Bronchial epithelial cell (primary cell): ENCODE measurements at regions not wholly inside any gene's neighbourhood (a gene's known extent, or its start where the extent isn't known, plus 50 kb on each side); places are given as distances from the start of the nearest gene placed in this dataset.
A peak's percentile ranks its signal among the peaks of the same experiment; 100 is the strongest.

ENCODE experiments used
- DNase-seq: peaks from one replicate; pipeline ENCODE4 v3.0.0-alpha.2; 2010; ENCODE audit warnings: low read depth
- FAIRE-seq: peaks from 2 replicates; lab custom pipeline; 2011; peaks lifted over from hg19 to GRCh38; lab: Jason Lieb, UNC
- H3K27me3 ChIP-seq: 2 replicates; pipeline ENCODE4 v1.5.1; 2011; ENCODE audit warnings: low read length; ENCODE audit not compliant: control insufficient read depth, insufficient read depth
- H3K36me3 ChIP-seq: 2 replicates; pipeline ENCODE4 v1.5.1; 2011; ENCODE audit warnings: low read length; ENCODE audit not compliant: control insufficient read depth, insufficient read depth
- H3K4me3 ChIP-seq: 2 replicates; pipeline ENCODE4 v1.5.1; 2011; ENCODE audit warnings: mild to moderate bottlenecking, low read depth, low read length, control low read depth
- TF ChIP-seq, protein P1 (sequence below): IDR thresholded peaks from 2 replicates; pipeline ENCODE4 v1.5.1; 2011; ENCODE audit warnings: mild to moderate bottlenecking, moderate library complexity, low read length, control low read depth, inconsistent platforms; ENCODE audit not compliant: insufficient read depth, severe bottlenecking

DNA sequence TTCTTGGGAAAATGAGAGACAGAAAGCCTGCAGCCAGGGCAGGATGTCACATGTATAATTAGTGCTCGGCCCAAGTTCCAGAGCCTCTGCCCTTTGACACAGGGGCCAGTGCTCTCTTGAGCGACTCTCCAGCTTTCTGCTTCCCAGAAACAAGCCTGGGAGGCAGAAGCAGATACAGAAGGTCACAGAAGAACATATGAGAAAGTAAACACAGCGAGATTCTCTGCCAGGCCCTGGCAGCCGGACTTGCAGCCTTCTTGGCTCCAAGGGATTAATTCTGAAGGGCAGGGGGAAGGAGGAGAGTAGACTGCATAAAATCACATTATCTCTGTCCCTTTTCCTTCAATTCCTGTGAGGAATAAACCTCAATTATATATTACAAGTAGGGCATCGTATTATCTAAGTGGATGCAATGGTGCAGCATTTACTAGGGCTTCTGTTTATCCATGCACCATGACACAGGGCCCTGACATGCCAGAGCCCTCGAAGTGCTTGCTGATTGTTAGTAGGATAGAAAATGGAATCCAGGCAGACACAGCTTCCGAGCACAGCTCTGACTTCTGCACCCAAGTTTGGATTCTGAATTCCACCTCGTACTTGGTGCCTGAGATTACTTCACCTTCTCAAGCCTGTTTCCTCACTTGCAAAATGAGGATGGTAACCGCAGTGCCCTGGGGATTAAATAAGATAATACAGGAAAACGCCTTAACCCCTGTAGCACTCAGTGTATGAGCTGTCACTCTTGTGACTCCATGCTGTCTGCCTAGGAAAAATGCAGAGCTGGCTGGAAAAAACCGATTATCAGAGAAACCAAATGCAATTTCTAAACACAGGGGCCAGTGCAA, 536.5 kb downstream of the TNS3 start:
- Histone ChIP-seq H3K27me3 (no peaks in the 10 kb centered on the region), H3K4me3 (no peak overlapping the region), H3K36me3 (no peaks in the 10 kb centered on the region)
- FAIRE-seq = no peak
- TF ChIP-seq, protein P1, sequence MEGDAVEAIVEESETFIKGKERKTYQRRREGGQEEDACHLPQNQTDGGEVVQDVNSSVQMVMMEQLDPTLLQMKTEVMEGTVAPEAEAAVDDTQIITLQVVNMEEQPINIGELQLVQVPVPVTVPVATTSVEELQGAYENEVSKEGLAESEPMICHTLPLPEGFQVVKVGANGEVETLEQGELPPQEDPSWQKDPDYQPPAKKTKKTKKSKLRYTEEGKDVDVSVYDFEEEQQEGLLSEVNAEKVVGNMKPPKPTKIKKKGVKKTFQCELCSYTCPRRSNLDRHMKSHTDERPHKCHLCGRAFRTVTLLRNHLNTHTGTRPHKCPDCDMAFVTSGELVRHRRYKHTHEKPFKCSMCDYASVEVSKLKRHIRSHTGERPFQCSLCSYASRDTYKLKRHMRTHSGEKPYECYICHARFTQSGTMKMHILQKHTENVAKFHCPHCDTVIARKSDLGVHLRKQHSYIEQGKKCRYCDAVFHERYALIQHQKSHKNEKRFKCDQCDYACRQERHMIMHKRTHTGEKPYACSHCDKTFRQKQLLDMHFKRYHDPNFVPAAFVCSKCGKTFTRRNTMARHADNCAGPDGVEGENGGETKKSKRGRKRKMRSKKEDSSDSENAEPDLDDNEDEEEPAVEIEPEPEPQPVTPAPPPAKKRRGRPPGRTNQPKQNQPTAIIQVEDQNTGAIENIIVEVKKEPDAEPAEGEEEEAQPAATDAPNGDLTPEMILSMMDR = no peak
- no peak for DNase-seq

DNA sequence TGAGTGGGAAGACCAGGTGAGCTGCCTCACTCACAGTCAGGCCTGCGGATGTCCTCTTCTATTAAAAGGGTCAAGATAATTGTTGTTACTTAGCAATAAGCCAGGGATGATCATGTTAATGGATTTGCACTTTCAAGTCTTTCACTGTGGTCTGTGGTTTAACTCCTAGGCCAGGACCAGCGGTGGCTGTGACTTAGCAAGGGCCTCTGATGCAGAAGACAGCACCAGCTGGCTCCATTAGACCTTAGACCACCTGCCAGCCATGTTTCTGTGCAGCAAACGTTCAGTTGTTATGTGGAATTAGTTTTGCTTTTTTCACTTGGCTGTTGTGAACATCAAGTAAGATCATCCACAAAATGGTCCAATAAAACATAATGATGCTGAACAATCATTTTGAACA, 537.3 kb downstream of the TNS3 start:
- DNase-seq (no peak), FAIRE-seq (no peak)
- H3K27me3 ChIP-seq = no peaks in the 10 kb centered on the region
- H3K4me3 ChIP-seq = no peak overlapping the region
- TF ChIP-seq, protein P1 = no peak
- no peaks in the 10 kb centered on the region for H3K36me3 ChIP-seq

DNA sequence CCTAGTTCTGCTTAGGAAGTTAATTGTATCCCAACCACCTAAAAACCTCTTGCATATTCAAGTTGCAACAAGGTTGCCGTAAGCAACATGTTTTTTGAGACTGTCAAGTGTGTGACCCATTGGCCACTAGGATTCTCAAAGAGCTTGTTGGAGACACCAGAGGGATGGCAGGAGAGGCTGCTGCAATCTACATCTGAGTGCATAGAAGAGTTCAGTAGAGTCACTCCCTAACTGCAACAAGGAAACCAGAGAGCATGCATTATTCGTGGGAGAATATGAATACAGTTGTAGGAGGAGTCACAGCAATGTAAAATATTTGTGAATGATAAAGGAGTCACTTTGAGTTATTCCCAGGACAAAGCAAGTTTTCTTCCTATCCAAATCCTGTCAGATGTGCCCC, 538.6 kb downstream of the TNS3 start:
- H3K36me3 ChIP-seq = no peaks in the 10 kb centered on the region
- TF ChIP-seq, protein P1 = no peak
- DNase-seq (no peak), FAIRE-seq (no peak)
- H3K4me3 ChIP-seq = no peak overlapping the region
- H3K27me3 ChIP-seq = no peaks in the 10 kb centered on the region

DNA sequence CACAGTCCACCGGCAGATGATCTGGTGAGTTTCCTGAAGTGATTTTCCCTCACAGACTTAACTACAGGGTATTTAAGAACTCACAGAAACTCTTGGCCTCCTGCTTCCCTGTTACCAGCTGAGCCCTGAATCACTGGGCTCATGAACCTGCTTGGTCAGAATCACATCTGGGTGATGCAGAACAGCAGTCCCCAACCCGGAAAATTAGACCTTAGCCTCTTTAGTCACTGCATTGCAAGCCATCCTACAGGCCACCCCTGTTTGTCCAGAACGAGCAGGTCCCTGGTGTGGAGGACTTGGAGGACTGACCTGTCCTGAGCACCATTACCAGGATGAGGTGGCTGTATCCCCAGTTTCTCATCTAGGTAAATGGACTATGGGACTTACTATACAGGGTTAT, 539.2 kb downstream of the TNS3 start:
- FAIRE-seq (no peak), DNase-seq (peak; percentile 2)
- no peaks in the 10 kb centered on the region for H3K36me3 ChIP-seq
- TF ChIP-seq, protein P1 = no peak
- H3K27me3 ChIP-seq = no peaks in the 10 kb centered on the region
- no peak overlapping the region for H3K4me3 ChIP-seq

DNA sequence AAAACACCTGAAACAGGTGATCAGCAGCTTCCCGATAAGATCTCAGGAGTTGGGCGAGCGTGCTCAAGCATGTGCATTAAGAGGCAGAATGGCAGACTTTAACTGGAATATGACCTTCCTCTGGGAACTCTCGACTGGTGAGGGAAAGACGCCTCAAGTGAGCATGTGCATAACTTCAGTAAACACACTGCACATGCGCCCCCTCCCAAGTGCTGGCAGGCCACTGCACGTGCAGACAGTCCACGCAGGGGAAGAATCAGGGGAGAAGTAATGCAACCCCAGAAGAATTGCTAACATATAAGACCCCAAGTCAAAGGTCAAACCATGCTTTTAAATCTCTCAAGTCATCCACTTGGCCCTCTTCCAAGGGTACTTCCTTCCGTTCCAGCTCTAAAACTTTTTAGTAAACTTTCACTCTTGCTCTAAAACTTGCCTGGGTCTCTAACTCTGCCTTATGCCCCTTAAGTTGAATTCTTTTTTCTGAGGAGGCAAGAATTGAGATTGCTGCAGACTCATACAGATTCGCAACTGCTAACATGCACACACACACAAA, 541.0 kb downstream of the TNS3 start:
- no peaks in the 10 kb centered on the region for H3K27me3 ChIP-seq
- FAIRE-seq (no peak), DNase-seq (no peak)
- no peak overlapping the region for H3K4me3 ChIP-seq
- TF ChIP-seq, protein P1 = no peak
- no peaks in the 10 kb centered on the region for H3K36me3 ChIP-seq
